GM21723 (cell line): ENCODE measurements at regions not wholly inside any gene's neighbourhood (a gene's known extent, or its start where the extent isn't known, plus 50 kb on each side); places are given as distances from the start of the nearest gene placed in this dataset.

Experiments used
- ATAC-seq: cut with Tn5 transposase; IDR thresholded peaks from one replicate; pipeline ENCODE4 v1.9.1; 2021; ENCODE audit warnings: mild to moderate bottlenecking, moderate library complexity; ENCODE audit not compliant: unreplicated experiment

DNA sequence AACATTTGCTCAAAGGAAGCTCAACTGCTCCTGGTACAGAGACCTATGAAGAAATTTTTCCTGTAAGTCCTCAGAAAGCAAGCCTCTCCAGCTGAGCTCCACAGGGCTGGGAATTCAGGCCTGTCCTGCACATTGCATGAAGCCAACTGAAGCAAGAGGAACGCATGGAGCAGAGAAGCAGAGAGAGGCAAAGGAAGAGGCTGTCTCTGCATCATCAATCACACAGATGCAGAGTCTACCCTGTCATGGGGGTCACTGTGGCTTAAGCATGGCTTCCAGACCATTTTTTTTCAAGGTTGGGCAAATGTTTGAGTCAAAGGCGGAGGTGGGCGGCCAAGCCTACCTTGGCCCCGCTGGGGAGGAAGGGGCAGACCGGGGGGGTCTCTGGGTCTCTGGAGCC, 110.3 kb upstream of the MSX1 start:
- no peak for ATAC-seq

DNA sequence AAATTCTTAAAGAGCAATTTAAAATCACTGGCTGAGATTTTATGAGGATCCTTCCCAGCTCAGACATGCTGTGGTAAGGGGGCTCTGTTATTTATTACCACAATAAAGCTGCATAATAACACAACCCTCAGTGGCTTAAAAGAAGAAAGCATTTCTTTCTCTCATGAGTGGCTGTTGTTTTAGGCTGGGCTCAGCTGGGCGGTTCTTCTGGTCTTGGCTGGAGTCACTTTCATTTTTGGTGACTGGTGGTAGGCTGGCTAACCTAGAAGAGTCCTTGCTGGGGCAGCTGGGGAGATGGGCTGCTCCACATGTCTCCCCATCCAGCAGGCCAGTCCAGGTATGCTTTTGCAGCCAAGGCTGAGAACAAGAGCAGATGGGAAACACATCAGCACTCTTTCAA, 113.0 kb upstream of the MSX1 start:
- no peak for ATAC-seq

DNA sequence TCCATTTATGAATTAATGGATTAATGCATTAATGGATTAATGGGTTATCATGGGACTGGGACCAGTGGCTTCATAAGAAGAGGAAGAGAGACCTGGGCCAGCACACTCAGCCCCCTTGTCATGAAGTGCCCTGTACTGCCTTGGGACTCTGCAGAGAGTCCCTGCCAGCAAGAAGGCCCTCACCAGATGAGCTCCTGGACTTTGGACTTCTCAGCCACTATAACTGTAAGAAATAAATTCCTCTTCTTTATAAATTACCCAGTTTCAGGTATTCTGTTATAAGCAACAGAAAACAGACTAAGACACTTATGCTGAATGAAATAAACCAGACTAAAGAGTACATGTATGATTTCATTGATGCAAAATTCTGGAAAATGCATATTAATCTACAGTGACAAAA, 119.4 kb upstream of the MSX1 start:
- no peak for ATAC-seq

DNA sequence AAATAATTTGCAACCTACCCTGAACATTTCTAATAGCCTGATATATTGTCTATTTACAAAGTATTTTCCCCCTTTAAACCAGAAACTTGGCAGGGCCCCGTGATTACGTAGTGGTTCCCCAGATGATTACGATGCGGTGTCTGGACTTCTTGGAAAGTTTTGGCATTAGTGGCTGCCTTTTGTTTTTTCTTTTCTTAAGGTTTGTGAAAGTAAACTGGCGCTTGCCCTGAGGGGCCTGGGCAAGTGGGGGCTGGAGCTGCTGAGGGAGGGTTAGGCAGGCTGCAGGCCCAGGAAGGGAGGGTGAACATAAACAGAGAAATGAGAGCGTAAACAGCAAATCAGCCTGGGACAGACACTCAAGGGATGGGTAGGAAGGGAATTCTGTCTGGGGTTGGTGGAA, 123.6 kb upstream of the MSX1 start:
- no peak for ATAC-seq

DNA sequence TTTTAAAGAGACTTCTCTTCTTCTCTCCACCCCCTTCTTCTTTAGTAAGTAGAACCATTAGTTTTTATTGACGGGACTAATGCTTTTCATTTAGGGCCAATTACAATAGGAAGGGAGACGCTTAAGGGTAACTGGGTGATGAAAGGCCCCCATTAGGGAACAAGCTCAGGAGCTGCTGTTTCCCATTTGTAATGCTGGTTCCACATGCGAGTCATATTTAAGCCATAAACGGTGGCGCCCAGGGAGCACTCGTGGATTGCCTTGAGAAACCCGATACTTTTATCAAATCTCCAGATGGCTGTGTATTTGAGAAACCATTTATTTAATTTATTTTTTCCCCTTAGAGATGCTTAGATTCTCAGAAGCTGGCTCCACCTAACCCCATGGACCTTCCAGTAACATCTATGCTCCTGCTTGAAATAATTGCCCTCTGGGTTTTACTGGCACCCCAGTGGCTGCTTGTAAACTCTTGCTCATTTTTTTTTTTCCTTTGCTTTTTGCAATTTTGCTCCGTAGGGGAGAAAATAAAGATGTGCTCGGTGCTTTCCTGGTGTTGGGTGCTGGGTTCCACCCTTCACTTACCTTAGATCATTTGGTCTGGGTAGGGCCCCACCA, 124.2 kb upstream of the MSX1 start:
- no peak for ATAC-seq

DNA sequence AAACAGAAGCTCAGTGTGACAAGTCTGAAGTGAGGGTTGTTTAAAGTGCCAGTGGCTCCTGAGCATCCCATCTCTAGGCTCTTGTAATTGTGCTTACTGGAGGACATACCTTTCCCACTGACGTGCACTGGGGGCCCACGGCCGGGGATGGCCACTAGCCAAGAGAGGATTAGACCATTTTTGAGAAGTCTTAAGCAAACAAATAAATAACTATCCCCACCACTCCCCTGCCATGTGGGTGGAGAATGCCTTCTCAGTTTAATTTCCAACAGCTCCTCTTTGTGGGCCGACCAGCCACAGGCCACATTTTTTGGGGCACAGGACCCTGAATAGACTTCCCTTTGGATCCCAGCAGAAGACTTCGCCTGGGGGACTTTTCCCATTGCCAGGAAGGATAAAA, 125.0 kb upstream of the MSX1 start:
- ATAC-seq, result no peak

DNA sequence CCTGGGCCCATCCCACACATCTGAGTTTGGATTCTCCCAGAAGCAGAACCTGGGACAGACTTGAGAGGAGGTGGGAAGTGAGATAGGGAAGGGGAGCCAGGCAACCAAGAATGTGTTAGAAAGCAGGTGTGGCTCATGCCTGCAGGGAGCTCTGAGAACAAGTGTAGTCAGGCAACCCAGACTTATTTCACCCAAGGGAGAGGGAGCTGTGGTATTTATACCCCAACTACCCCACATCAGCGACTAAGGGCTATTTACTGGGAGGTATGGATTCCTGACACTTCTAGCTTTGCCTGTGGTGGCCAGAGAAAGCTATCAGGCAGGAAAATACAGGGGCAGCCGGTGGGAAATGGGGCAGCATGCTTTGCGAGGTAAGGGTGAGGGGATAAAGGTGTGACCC, 125.8 kb upstream of the MSX1 start:
- no peak for ATAC-seq

DNA sequence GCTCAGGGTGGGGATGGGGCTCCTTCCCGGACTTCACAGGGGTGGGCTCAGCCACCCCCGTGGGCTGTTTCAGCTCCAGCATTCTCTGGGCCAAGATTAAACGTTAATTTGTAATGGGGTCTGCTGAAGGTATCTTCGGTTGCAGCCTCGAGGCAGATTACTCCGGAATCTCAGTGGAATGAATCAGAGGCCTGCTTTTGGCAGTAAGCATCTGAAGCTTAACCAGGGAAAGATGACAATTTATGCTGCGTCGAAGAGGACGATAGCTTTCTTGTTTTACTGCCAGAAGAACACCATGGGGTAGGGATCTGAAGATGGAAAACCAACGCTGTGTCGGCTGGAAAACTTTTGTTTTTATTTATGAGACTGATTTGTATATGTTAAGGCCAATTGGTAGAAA, 129.2 kb upstream of the MSX1 start:
- ATAC-seq, result no peak

DNA sequence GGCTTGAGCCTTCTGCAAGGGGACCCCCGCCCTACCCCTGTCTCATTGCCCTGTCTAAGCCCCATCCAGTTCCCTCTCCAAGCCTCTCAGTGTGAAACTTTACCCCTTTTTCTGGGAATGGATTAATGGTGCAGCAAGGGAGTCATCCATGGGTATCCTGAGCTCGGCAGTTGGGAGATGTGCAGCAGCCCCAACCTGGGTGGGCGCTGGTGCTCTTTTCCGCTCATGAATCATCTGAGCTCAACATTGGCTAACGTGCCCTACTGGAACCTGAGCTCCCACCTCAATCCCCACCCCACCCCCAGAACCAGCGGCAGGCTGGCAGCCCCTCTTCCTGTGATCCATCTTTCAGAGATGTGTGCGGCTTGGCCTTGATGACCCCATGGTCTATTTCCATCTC, 130.3 kb upstream of the MSX1 start:
- ATAC-seq, result no peak

DNA sequence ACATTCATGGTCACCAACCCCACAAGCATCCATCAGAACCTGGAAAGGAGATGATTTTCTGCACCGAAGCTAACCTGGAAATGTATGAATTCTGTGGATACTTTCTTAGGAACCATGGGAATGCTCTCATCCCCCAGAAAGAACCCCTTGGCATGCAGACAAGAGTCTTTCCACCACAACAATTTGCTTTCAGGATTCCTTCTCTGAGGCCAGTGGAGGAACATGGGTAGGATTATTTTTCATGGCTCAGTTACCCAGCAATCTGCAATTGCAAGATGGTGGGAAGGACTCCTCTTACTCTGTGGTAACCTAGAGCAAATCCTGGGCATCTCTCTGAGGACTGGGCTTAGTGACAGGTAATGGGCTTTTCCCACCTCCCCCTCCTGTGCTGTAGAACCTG, 131.9 kb upstream of the MSX1 start:
- no peak for ATAC-seq

DNA sequence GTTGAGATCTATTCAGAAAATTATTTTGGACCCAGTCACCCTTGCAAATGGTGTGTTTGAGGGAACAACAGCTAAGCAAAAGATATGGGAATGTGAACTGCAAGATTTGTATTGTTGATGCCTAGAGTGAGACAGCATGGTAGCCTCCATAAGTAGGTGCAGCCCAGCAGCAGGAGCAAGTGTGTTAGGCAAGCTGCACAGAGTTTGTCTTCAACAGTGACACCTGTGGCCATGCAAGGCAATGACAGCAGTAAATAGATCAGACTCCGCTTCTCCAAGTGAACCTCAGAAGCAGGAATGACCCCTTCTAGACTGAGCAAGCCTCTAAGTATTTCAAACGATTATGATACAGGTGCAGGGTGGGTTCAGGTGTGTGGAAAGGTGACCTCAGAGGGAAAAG, 133.4 kb upstream of the MSX1 start:
- no peak for ATAC-seq

DNA sequence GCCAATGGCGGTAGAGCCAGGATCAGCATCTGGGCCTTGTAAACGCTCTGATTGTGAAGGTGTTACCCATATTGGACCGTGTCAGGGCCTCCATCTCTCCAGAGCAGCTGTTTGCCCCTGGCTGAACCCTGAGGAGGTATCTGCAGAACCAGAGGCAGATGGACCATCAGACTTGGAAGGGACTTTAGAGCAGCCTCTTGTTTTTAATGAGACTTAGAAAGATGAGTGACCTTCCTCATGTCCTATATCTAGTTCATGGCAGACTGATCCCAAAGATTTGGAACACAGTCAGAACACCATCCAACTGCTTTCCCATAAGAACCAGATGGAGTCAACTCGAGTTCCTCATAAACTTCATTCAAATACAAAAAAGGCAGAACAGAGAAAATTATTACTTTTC, 135.1 kb upstream of the MSX1 start:
- no peak for ATAC-seq

DNA sequence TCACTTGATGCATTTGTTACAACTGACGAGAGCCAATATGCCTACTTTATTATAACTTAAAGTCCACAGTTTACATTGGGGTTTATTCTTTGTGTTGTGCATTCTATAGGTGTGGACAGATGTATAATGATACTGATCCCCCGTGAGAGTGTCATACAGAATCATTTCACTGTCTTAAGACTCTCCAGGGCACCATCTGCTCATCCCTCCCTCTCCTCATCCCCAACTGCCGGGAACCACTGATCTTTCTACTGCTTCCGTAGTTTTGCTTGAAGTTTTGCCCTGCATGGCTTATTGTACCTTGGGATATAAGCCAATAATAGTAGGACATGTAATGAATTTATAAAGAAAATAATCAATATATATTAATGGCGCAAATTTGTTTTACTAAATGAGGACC, 137.8 kb upstream of the MSX1 start:
- no peak for ATAC-seq

DNA sequence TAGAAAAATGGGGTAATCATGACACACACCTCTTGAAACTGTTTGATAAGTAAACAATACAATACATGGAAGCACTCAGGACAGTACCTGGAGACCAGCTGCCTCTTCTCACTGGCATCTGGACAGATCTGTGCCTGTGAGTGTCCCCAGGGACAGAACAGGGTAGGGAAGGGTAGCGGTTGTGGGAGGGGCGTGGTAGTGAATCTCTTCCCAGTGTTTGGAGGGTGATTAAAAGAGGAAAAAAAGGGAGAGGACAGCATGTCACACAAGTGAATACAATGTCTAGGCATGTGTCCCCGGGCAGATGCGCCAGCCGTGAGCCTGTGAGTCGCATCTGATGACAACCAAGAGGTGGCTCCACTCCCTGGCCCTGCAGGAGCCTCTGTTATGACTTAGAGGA, 138.8 kb upstream of the MSX1 start:
- ATAC-seq, result no peak

DNA sequence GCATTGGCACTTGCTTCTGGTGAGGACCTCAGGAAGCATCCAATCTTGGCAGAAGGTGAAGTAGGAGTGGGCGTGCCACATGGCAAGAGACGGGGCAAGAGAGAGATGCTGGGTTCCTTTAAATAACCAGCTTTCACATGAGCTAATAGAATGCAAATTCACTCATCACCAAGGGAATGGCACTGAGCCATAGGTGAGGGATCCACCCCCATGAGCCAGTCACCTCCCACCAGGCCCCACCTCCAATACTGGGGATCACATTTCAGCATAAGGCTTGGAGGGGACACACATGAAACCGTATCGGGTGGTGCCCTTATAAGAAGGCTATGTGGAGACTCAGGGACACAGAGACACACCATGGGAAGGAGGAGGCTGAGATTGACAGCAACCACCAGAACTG, 140.0 kb upstream of the MSX1 start:
- no peak for ATAC-seq

DNA sequence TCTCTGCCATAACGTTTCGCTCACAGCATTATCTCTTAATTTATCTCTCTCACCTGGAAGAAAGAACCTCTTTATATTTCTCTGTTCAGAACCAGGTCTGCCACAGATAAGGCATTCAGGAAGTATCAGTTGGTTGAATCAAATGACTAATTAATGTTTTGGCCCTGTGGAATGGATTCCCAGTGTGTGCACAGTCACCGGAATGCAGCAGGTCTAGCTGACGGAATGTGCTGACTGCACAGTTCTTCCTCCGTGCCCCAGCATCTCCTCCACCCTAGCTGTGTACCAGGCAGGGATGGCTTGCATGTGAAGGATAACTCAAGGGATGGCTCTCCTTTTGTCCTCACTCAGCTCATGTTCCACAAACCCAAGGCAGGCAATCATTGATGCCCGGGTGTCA, 141.8 kb upstream of the MSX1 start:
- ATAC-seq, result no peak

DNA sequence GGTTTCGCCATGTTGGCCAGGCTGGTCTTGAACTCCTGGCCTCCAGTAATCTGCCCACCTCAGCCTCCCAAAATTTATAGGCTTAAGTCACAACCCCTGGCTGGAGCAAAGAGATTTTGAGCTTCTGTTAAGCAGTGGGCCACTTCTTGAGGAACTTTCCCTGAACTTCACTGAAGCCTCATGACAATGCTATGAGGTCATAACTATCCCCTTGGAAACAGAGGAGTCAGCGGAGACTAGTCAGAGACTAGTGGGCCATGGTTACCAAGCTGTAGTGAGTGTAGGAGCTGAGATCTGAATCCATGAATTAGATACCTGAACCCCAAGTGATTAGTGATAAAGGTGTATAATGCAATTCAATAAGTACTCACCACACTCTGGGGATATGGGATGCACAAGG, 145.1 kb upstream of the MSX1 start:
- no peak for ATAC-seq

DNA sequence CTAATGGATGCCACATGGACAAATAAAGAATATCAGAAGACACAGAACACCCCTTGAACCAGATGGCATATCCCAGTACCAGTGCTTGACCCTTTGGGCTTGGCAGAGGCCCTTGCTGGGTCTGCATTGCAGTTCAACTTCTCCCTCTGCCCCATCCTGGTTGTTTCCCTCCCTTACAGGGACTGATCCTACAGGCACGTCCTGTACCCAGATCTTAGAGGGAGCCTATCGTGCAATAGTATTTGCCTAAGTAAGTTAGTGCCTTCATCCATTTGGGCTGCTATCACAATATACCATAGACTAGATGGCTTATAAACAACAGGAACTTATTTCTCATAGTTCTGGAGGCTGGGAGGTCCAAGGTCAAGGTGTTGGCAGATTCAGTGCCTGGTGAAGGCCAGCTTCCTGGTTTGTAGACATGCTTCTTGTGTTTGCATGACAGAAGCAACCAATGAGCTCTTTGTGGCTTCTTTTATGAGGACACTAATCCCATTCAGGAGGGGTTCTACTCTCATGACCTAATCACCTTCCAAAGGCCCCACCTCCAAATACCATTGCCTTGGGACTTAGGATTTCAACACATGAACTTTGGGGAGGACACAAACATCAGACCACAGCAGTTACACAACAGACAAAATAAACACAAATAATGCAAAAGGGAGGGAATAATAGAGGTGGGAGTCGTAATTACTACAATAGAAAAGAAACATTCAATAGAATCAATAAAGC, 146.5 kb upstream of the MSX1 start:
- no peak for ATAC-seq

DNA sequence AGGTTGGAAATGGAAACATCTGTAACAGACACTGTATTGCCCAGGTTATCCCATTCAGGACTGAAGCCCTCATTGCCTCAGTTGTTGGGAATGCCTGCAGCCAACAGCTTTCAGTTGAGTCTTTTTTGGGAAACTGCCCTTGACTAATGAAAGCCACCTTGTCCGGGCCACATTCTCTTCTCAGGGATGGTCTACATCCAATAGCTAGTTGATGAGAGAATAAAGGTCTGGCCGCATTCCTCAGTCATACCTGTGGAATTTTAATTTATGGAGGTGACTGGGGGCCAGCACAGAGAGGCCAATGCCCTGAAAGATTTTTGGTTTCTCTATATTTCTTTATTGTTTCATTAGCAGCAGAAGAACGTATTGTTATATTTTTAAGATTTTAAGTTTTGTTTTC, 147.6 kb upstream of the MSX1 start:
- no peak for ATAC-seq

DNA sequence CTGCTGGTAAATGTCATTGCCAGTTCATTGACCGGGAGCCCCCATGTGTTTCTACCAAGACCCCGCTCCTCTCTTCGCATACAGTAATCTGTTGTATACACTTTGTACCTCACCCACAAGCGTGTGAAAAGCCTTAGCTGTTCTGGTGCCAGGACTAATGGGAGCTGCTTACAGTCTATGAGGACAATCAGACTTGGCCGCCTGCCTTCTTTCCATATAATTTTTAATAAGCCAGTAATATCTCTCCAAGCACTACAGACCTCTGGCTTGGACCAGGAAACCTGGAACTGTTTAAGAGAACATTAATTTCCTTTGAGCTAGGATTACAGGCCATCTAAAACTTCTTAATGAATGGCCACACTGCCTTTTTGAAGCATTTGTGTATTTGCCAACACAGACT, 149.7 kb upstream of the MSX1 start:
- no peak for ATAC-seq

DNA sequence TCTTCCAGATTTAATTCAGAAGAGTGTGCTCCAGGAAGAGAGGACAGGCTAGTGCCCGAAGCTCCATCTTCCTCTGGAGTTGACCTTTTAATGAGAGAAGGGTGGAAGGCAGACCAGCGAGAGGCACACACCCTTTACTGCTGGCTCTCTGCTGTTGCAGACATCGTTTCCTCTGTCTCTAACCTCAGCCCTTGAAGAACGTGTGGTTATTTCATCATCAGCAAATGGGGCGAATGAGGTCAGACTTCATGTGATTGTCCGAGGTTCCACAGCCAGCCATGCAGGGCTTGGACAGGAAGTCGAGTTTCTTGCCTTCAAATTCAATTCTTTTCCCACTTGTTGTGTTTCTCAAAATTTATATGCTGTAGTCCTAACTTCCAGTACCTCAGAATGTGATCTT, 155.2 kb upstream of the MSX1 start:
- no peak for ATAC-seq

DNA sequence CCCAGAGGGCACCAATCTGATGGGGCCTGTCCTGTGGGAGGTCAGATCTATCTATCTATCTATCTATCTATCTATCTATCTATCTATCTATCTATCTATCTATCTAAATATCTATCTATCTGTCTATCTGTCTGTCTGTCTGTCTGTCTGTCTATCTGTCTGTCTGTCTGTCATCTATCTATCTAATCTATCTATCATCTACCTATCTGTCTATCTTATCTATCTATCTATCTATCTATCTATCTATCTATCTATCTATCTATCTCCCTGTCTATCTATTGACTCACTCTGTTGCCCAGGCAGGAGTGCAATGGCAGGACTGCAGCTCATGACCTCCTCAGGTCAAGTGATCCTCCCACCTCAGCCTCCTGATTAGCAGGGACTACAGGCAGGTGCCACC, 155.7 kb upstream of the STX18 start:
- no peak for ATAC-seq

DNA sequence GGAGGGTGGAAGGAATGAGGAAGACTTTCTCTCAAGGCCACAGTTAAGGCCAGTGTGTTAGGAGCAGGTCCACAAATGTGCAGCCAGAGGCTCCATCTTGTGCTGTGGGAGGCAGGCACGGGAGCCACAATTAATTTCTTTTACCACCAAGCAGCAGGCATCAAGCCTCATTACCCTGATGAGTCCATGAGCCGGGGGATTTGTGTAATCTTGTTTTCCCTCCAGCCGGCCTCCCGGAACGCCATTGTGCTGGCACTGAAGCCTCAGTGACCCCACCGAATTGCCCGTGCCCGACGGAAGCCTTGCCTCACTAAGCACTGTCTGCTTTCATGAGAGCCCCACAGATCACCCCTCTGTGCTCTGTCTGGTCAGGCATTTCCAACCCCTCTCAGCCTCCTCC, 154.7 kb upstream of the STX18 start:
- no peak for ATAC-seq
